HepG2 (cell line): ENCODE measurements at regions not wholly inside any gene's neighbourhood (a gene's known extent, or its start where the extent isn't known, plus 50 kb on each side); places are given as distances from the start of the nearest gene placed in this dataset.

Experiments used
- ATAC-seq: fragments of 200-7000 bp; cut with Tn5 transposase; 3 replicates; pipeline ENCODE4 v1.9.1; 2020; ENCODE audit warnings: mild to moderate bottlenecking, moderate library complexity
- BruUV-seq: library from RNA; stranded (reverse); fragments of 400-500 nt; replicated peaks from 2 replicates; lab custom pipeline; 2021; lab: Mats Ljungman, UMichigan
- CTCF ChIA-PET: fragments of 300-600 bp; formaldehyde crosslinking; extraction: SDS; loops from one replicate; lab custom pipeline; 2021; ENCODE audit warnings: low total read pairs, inconsistent platforms, low intra/inter-chr PET ratio; lab: Yijun Ruan, JAX
- POLR2A ChIA-PET: fragments of 350-600 bp; sonication (Branson Sonifier 250); formaldehyde crosslinking; loops from one replicate; lab custom pipeline; 2020; ENCODE audit warnings: antibody characterized with exemption, inconsistent platforms; lab: Yijun Ruan, JAX
- DNase-seq: peaks from one replicate; pipeline ENCODE4 v3.0.0-alpha.2; 2015; ENCODE audit warnings: low spot score
- FAIRE-seq: peaks from 3 replicates; lab custom pipeline; 2011; peaks lifted over from hg19 to GRCh38; lab: Jason Lieb, UNC
- H2AFZ ChIP-seq: one replicate; pipeline ENCODE4 v1.6.1; 2011; ENCODE audit warnings: low read length, inconsistent platforms
- H3K27ac ChIP-seq: fragments of 300-600 bp; 3 replicates; pipeline ENCODE4 v1.8.0; 2011; ENCODE audit warnings: mixed run types, mild to moderate bottlenecking, mixed read lengths, low read length, inconsistent platforms; ENCODE audit not compliant: insufficient read depth; ENCODE audit errors: extremely low read length
- H3K27me3 ChIP-seq, 2 experiments: fragments of 200-600 bp in 1 of 2; 2 replicates in 1 of 2; 3 replicates in 1 of 2; pipeline versions ENCODE4 v1.6.0 to v1.8.0; 2011; ENCODE audit warnings: low read length in 2 of 2, mild to moderate bottlenecking in 2 of 2, moderate library complexity in 2 of 2, inconsistent platforms in 1 of 2; ENCODE audit not compliant: insufficient read depth in 2 of 2, control insufficient read depth in 1 of 2
- H3K36me3 ChIP-seq, 2 experiments: fragments of 200-600 bp in 1 of 2; replicated peaks in 1 of 2; 2 replicates in 1 of 2; 3 replicates in 1 of 2; pipeline versions ENCODE4 v1.5.1 to v1.8.0; 2011; ENCODE audit warnings: low read length in 2 of 2, inconsistent platforms in 1 of 2; ENCODE audit not compliant: insufficient read depth in 2 of 2, control insufficient read depth in 1 of 2
- H3K4me1 ChIP-seq: 2 replicates; pipeline ENCODE4 v1.5.1; 2012; ENCODE audit warnings: low read length, inconsistent platforms; ENCODE audit not compliant: insufficient read depth
- H3K4me2 ChIP-seq: 2 replicates; pipeline ENCODE4 v1.6.0; 2011; ENCODE audit warnings: low read depth, low read length, inconsistent platforms
- H3K4me3 ChIP-seq, 3 experiments: fragments of 200-600 bp in 1 of 3; sonication (generic), shearing (Covaris generic) in 1 of 3; replicated peaks in 1 of 3; 2 replicates each; pipeline ENCODE4 v1.5.1; 2011 to 2016; ENCODE audit warnings: low read length in 3 of 3, inconsistent platforms in 2 of 3, low read depth in 2 of 3, mild to moderate bottlenecking in 2 of 3, control low read depth in 1 of 3, mixed read lengths in 1 of 3; ENCODE audit not compliant: insufficient read depth in 1 of 3
- H3K79me2 ChIP-seq: one replicate; pipeline ENCODE4 v1.6.1; 2011; ENCODE audit warnings: low read length, inconsistent platforms; ENCODE audit not compliant: insufficient read depth
- H3K9ac ChIP-seq: 2 replicates; pipeline ENCODE4 v1.6.0; 2011; ENCODE audit warnings: mild to moderate bottlenecking, low read depth, low read length, inconsistent platforms; ENCODE audit not compliant: insufficient read depth
- H3K9me3 ChIP-seq: 2 replicates; pipeline ENCODE4 v1.5.1; 2012; ENCODE audit warnings: mild to moderate bottlenecking, low read length
- H4K20me1 ChIP-seq: 2 replicates; pipeline ENCODE4 v1.6.0; 2011; ENCODE audit warnings: inconsistent platforms, mild to moderate bottlenecking, low read length, moderate library complexity; ENCODE audit not compliant: insufficient read depth
- ARNT2 ChIP-seq: sonication (generic); formaldehyde crosslinking; IDR thresholded peaks from 2 replicates; pipeline ENCODE4 v1.8.0; 2022; ENCODE audit warnings: mild to moderate bottlenecking, low read depth, missing genetic modification reagents, moderate library complexity
- HNF4G ChIP-seq, 2 experiments: sonication (generic) in 1 of 2; formaldehyde crosslinking in 1 of 2; IDR thresholded peaks; 2 replicates each; pipeline versions ENCODE4 v1.4.0 to v1.6.1; 2011 to 2020; ENCODE audit warnings: borderline replicate concordance in 2 of 2, low read depth in 2 of 2, mild to moderate bottlenecking in 2 of 2, low read length in 1 of 2, missing genetic modification reagents in 1 of 2, moderate library complexity in 1 of 2
- KLF9 ChIP-seq: IDR thresholded peaks from 2 replicates; pipeline ENCODE4 v1.6.1; 2016; ENCODE audit warnings: low read depth
- PITX1 ChIP-seq: sonication (generic); formaldehyde crosslinking; IDR thresholded peaks from 2 replicates; pipeline ENCODE4 v1.5.1; 2020; ENCODE audit warnings: mild to moderate bottlenecking, missing genetic modification reagents
- RELA ChIP-seq: sonication (generic); formaldehyde crosslinking; IDR thresholded peaks from 2 replicates; pipeline ENCODE4 v1.4.0; 2020; ENCODE audit warnings: missing genetic modification reagents
- ZNF235 ChIP-seq: sonication (generic); formaldehyde crosslinking; IDR thresholded peaks from 2 replicates; pipeline ENCODE4 v1.8.1; 2023; ENCODE audit warnings: mild to moderate bottlenecking, missing genetic modification reagents, borderline replicate concordance
- ZNF331 ChIP-seq: sonication (generic); formaldehyde crosslinking; IDR thresholded peaks from 2 replicates; pipeline ENCODE4 v1.4.0; 2020; ENCODE audit warnings: missing genetic modification reagents
- ZNF563 ChIP-seq: sonication (generic); formaldehyde crosslinking; IDR thresholded peaks from 2 replicates; pipeline ENCODE4 v1.8.0; 2022; ENCODE audit warnings: mild to moderate bottlenecking, moderate library complexity, missing genetic modification reagents
- ZNF660 ChIP-seq: sonication (generic); formaldehyde crosslinking; IDR thresholded peaks from 2 replicates; pipeline ENCODE4 v1.5.1; 2020; ENCODE audit warnings: mild to moderate bottlenecking, low read depth, missing genetic modification reagents, borderline replicate concordance
- ZNF672 ChIP-seq: sonication (generic); formaldehyde crosslinking; IDR thresholded peaks from 2 replicates; pipeline ENCODE4 v1.8.1; 2022; ENCODE audit warnings: missing genetic modification reagents
- ZNF841 ChIP-seq: sonication (generic); formaldehyde crosslinking; IDR thresholded peaks from 2 replicates; pipeline ENCODE4 v1.8.1; 2023; ENCODE audit warnings: missing genetic modification reagents, borderline replicate concordance
- WGBS: methylation state at CpG from one replicate; pipeline ENCODE4 v1.1.6; 2017; ENCODE audit warnings: low lambda C conversion rate; 5-methylcytosine and 5-hydroxymethylcytosine counted together
- in situ Hi-C: cut with HindIII; loops from 2 replicates; pipeline ENCODE4 v1.10.0; 2017; ENCODE audit warnings: low pct_unique_long_range_greater_than_20kb; ENCODE audit not compliant: extremely low pct_ligation_motif_present
- intact Hi-C: fragments of 100-400 bp; cut with micrococcal nuclease; formaldehyde crosslinking; loops from one replicate; pipeline ENCODE4 v1.10.0; 2022; ENCODE audit not compliant: unreplicated experiment
- TF ChIP-seq, protein P1 (sequence below): sonication (generic); formaldehyde crosslinking; IDR thresholded peaks from 2 replicates; pipeline ENCODE4 v1.8.0; 2022; ENCODE audit warnings: mild to moderate bottlenecking, missing genetic modification reagents, borderline replicate concordance
- TF ChIP-seq, protein P2 (sequence below): sonication (generic); formaldehyde crosslinking; IDR thresholded peaks from 2 replicates; pipeline ENCODE4 v1.5.0; 2020; ENCODE audit warnings: missing genetic modification reagents

DNA sequence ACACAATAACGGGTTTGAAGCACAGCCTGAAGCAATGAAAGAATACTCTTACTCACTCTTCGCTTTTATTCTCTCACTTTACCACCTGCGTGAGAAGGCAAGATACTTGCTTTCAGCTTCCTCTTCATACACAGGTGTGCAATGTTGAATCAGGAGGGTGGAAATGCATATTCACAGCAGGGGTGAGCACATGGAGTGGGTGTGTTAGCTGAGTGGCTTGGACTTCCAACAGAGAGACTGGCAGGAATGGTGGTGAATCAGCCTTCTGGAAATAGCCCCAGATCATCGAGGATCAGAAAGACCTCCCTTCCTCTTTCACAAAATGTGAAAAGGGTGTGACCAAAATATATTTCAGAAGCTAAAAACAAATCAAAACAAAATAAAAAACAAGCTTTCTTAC lies 521.2 kb downstream of the STIM2 start:
- in situ Hi-C loops (no loop called here), intact Hi-C loops (no loop called here)
- ChIA-PET POLR2A (no interaction called here), CTCF (no interaction called here)
- FAIRE-seq (no peak), DNase-seq (no peak), ATAC-seq (no peak)
- H3K9ac ChIP-seq: no peak overlapping the region
- no peak overlapping the region for H3K4me2 ChIP-seq
- no peaks in the 10 kb centered on the region for H3K79me2 ChIP-seq
- TF ChIP-seq, protein P1, sequence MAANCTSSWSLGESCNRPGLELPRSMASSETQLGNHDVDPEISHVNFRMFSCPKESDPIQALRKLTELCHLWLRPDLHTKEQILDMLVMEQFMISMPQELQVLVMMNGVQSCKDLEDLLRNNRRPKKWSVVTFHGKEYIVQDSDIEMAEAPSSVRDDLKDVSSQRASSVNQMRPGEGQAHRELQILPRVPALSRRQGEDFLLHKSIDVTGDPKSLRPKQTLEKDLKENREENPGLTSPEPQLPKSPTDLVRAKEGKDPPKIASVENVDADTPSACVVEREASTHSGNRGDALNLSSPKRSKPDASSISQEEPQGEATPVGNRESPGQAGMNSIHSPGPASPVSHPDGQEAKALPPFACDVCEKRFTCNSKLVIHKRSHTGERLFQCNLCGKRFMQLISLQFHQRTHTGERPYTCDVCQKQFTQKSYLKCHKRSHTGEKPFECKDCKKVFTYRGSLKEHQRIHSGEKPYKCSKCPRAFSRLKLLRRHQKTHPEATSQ: no peak
- TF ChIP-seq, protein P2, sequence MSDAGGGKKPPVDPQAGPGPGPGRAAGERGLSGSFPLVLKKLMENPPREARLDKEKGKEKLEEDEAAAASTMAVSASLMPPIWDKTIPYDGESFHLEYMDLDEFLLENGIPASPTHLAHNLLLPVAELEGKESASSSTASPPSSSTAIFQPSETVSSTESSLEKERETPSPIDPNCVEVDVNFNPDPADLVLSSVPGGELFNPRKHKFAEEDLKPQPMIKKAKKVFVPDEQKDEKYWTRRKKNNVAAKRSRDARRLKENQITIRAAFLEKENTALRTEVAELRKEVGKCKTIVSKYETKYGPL: no peak
- no peak for TF ChIP-seq ZNF672 (CRISPR knock-in tag)
- TF ChIP-seq KLF9 (CRISPR knock-in tag): no peak
- TF ChIP-seq ZNF563 (CRISPR knock-in tag): no peak
- no peak for TF ChIP-seq HNF4G (IDR thresholded peaks at IDR 0.05; ENCODE audit: borderline replicate concordance, low read depth, low read length)
- TF ChIP-seq HNF4G (CRISPR knock-in tag; IDR thresholded peaks at IDR 0.05; ENCODE audit: borderline replicate concordance, low read depth): no peak
- TF ChIP-seq ZNF235 (CRISPR knock-in tag): no peak
- TF ChIP-seq ZNF841 (CRISPR knock-in tag): no peak
- no peak for TF ChIP-seq PITX1 (CRISPR knock-in tag)
- TF ChIP-seq ZNF331: no peak
- TF ChIP-seq RELA (CRISPR knock-in tag): no peak
- TF ChIP-seq ZNF660 (CRISPR knock-in tag): no peak
- TF ChIP-seq ARNT2 (CRISPR knock-in tag): no peak
- H3K27ac ChIP-seq: no peak overlapping the region
- H3K4me3 ChIP-seq: no peak overlapping the region
- H4K20me1 ChIP-seq: no peaks in the 10 kb centered on the region
- H3K27me3 ChIP-seq: no peaks in the 10 kb centered on the region; a peak in 1 of 5 replicates
- 29% methylated on average over 4 of the region's 4 CpGs for WGBS
- BruUV-seq: no TSS peak
- H2AFZ ChIP-seq: no peak overlapping the region
- H3K4me1 ChIP-seq: no peaks in the 10 kb centered on the region
- H3K36me3 ChIP-seq: no peaks in the 10 kb centered on the region
- H3K9me3 ChIP-seq: no peaks in the 10 kb centered on the region
